ENCODE measurements at regions not wholly inside any gene's neighbourhood (a gene's known extent, or its start where the extent isn't known, plus 50 kb on each side); places are given as distances from the start of the nearest gene placed in this dataset.

DNA sequence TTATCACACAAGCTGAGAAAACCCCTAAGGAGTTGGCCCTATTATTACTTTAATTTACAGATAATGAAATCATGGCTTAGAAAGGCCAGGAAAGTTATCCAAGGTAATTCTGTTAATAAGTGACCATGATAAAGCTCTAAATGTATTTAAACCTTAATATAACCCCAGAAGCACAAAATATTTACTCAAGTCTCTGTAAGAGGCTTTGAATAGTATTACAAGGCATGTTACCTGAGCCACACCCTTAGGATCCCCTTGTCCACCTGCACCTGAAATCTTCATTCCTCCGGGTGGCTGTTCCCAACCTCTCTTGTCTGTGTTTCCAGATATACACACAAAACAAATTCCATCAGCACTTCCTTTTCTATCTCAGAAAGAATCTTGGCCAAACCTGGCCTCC is 271.6 kb upstream of the BMP2 start:
- WGBS, 2 donors: 88 to 97% methylated on average over 1 of the region's 1 CpG
- H3K9me3 ChIP-seq: no peaks in the 10 kb centered on the region
- H3K4me3 ChIP-seq: no peak overlapping the region
- no peaks in the 10 kb centered on the region for H3K27me3 ChIP-seq
- H3K4me1 ChIP-seq: peaks cover 0 to 7% (median 0%) of the 10 kb centered on the region in 4 donors
- H3K27ac ChIP-seq: no peak overlapping the region
- DNase-seq (ENCODE audit: low spot score in 2 of 2): no peak
- no peak for TF ChIP-seq POLR2A (IDR thresholded peaks at IDR 0.05)
- no peak for TF ChIP-seq EP300 (IDR thresholded peaks at IDR 0.05)
- no peak for TF ChIP-seq CTCF (IDR thresholded peaks at IDR 0.05)
- no peaks in the 10 kb centered on the region for H3K36me3 ChIP-seq

- DNase-seq (ENCODE audit: low spot score in 2 of 2): no peak
- Histone ChIP-seq H3K27ac (no peak overlapping the region), H3K4me3 (no peak overlapping the region), H3K9me3 (no peaks in the 10 kb centered on the region), H3K4me1 (peaks cover 0 to 7% (median 0%) of the 10 kb centered on the region in 4 donors), H3K27me3 (no peaks in the 10 kb centered on the region), H3K36me3 (no peaks in the 10 kb centered on the region)
- WGBS, 2 donors: 19 to 33% methylated on average over 8 of the region's 8 CpGs
- TF ChIP-seq POLR2A (IDR thresholded peaks at IDR 0.05) (no peak), CTCF (IDR thresholded peaks at IDR 0.05) (no peak), EP300 (IDR thresholded peaks at IDR 0.05) (no peak)
Observed at GRCh38 chr20:6492271-6493055, 275.0 kb upstream of the BMP2 start.

DNA sequence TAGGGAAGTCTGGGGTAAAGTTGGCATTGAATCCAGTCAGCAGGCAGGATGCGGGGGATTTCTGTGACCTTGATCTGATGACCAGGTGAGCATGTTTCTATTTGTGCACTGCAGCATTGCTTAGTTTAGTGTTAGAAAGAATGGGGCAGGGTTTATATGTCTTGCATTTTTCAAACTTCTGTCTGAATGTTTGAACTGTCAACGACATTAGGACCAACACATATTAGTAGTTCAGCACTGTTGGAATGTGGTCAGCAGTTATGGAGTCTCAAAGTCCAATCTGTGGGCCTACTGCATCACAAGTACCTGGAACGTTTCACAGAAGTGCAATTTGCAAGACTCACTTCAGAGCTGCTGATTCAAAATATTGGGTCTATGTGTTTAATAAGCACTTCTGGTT is 276.6 kb upstream of the BMP2 start:
- no peak overlapping the region for H3K27ac ChIP-seq
- no peaks in the 10 kb centered on the region for H3K36me3 ChIP-seq
- DNase-seq (ENCODE audit: low spot score in 2 of 2): no peak
- no peak overlapping the region for H3K4me3 ChIP-seq
- H3K27me3 ChIP-seq: no peaks in the 10 kb centered on the region
- WGBS, 2 donors: 70% methylated on average over 3 of the region's 3 CpGs
- H3K9me3 ChIP-seq: no peaks in the 10 kb centered on the region
- peaks cover 0 to 7% (median 0%) of the 10 kb centered on the region in 4 donors for H3K4me1 ChIP-seq
- no peak for TF ChIP-seq CTCF (IDR thresholded peaks at IDR 0.05)
- no peak for TF ChIP-seq EP300 (IDR thresholded peaks at IDR 0.05)
- TF ChIP-seq POLR2A (IDR thresholded peaks at IDR 0.05): no peak

DNA sequence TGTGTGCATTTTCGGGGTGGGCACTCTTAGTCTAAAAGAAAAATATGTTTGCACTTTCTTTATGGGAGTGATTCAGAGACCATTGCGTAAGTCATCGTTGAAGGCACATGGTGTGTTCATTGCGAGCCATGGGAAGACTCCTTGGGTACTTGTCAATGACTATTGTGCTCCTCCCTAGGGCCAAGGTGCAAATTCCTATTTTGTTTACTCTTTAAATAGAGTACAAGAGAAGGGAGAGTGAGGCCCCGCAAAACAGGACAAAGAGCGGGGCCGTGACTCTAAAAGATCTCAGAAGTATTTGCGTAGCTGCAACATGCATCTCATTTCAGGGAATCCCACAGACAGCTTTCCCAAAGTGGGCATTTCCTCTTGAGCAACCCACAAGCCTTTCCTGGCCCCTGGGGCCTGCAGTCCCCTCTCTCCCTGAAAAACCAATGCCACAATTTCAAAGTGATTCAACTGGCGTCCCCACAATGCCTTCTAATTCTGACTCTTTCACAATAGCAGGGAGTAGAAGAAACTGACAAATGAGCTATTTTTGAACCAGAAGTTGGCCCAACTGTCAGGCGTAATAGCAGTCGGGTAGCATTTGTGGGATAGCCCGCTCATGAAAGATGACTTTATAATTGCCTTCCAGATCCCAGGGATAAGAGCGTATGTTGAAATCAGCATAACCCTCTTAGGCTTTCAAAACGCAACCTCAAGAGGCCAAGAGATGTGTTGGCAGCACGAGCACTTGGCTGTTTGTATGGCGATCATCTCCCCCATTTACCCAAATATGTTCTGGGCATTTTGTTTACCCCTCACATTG is 277.9 kb upstream of the BMP2 start:
- WGBS, 2 donors: 66 to 68% methylated on average over 16 of the region's 16 CpGs
- no peak overlapping the region for H3K4me3 ChIP-seq
- TF ChIP-seq POLR2A (IDR thresholded peaks at IDR 0.05) (no peak), CTCF (IDR thresholded peaks at IDR 0.05) (no peak), EP300 (IDR thresholded peaks at IDR 0.05) (no peak)
- peaks cover 0 to 7% (median 0%) of the 10 kb centered on the region in 4 donors for H3K4me1 ChIP-seq
- no peak for DNase-seq (ENCODE audit: low spot score in 2 of 2)
- no peaks in the 10 kb centered on the region for H3K27me3 ChIP-seq
- no peaks in the 10 kb centered on the region for H3K9me3 ChIP-seq
- no peaks in the 10 kb centered on the region for H3K36me3 ChIP-seq
- no peak overlapping the region for H3K27ac ChIP-seq

GRCh38 chr20:6485351-6485750 is 282.1 kb upstream of the BMP2 start:
- Histone ChIP-seq H3K4me1 (no peaks in the 10 kb centered on the region), H3K9me3 (no peaks in the 10 kb centered on the region), H3K27ac (no peak overlapping the region), H3K4me3 (no peak overlapping the region), H3K27me3 (no peaks in the 10 kb centered on the region), H3K36me3 (no peaks in the 10 kb centered on the region)
- 84 to 90% methylated on average over 7 of the region's 7 CpGs for WGBS, 2 donors
- TF ChIP-seq CTCF (IDR thresholded peaks at IDR 0.05): no peak
- TF ChIP-seq POLR2A (IDR thresholded peaks at IDR 0.05): no peak
- no peak for TF ChIP-seq EP300 (IDR thresholded peaks at IDR 0.05)
- DNase-seq (ENCODE audit: low spot score in 2 of 2): no peak
